ENCODE measurements at regions not wholly inside any gene's neighbourhood (a gene's known extent, or its start where the extent isn't known, plus 50 kb on each side); places are given as distances from the start of the nearest gene placed in this dataset.
"Not testable (repeated sequence)": the region's sequence is repeated elsewhere in the genome, so short reads cannot be mapped to it uniquely, and the experiment has no call there.

DNA sequence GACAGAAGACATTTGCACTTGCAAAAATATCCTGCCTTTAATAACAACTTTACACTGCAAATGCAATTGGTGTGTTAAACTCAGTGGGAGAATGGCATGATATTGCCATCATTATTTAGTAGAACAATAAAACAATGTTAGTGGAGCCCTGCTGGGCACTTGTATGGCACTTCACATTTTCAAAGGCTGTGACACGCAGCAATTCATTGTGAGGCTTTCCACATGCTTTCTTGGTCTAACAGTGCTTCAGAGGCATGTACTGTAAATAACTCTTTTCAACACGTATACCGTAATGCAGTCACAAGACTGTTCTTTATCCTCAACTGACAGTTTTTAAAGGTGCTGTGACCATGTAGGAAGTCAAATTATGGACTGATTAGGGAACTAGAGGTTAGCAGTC, 155.5 kb upstream of the EPB41L4A start:
- no peak for DNase-seq

DNA sequence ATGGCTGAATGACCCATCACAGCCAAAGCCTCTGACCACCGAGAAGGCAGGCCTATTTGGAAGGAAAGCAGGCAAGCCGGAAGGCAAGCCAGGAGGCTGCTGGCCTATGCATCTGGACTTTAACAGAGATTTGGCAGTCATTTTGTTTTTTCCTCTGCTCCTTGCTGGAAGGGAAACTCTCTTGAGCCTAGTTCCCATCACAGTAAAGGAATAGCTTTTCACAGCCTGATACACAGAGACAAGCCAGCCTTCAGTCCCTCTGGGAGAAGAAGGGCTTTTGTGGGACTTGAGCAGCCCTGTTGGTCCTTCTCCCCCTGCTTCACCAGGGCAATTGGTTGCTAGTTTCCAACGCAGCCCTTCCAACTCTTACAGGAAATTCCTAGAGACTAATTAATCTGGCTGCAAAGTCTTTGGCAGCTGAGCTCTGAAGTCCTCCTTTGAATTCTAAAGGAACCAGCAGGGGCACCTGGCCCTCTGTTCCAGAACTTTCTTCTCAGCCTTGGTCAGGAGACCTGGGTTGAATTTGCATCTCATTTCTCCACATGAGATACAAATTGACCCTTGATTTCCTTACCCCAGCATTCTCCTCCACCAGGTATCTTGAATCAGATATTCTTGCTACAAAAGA, 157.3 kb upstream of the EPB41L4A start:
- DNase-seq: no peak

DNA sequence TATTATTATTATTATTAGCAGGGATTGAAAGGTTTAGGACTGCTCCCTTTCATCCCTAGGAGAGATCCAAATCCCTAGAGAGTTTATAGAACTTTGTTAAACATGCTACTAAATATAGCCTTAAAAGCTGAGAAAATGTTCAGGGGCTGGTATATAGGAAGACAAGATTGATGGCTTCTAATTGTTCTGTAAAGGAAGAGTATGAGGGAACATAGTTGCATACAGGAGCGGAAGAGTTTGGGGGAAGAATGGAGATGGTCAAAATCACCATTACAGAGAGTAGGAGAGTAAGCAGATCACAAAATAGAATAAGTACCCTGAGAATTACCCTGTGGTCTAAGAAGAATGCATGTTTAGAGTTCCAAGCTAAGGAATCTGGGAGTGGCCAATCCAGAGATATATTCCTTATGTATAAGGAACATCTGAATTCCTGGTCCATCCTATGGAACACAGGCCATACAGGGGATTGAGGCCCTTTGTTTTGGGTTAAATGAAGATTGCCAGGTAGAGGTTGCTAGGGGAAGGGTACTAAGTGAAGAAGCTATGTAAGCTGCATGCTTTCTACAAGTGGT, 158.0 kb upstream of the APC start:
- no peak for DNase-seq

DNA sequence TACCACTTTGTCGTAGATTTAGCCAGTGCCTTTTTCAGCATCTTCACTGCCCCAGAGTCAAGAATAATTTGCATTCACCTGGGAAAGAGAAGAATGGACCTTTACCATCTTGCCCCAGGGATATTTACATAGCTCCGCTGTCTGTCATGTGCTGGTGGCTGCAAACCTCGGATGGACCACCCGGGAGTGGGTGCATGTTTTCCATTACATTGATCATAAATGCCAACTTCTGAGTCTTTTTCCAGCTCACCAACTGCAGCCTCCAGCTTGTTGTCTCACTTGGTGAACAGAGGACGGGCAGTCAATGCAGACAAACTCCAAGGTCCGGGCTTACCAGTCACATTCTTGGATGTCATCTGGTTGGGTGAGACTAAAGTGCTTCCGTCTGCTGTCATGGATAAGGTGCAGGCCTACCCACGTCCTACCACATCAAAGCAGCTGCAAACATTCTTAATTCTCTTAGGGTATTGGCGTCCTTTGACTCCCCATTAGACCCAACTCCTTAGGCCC, 155.8 kb upstream of the APC start:
- no peak for DNase-seq

DNA sequence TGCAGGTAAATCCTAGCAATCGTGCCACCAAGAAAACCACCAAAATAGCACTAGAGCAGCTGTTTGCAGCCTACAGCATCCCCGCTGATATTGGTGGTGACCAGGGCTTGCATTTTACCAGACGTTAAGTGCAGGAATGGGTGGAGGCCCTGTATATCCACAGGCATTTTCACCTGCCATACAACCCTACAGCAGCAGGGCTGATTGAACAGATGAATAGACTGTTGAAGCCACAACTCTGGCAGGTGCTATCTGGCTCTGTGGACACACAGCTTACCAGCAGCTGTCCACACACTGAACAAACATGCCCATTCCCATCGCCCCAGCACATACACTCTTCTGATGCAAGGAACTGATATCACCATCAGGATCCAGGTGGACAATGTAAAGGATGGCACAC, 154.5 kb upstream of the APC start:
- no peak for DNase-seq

DNA sequence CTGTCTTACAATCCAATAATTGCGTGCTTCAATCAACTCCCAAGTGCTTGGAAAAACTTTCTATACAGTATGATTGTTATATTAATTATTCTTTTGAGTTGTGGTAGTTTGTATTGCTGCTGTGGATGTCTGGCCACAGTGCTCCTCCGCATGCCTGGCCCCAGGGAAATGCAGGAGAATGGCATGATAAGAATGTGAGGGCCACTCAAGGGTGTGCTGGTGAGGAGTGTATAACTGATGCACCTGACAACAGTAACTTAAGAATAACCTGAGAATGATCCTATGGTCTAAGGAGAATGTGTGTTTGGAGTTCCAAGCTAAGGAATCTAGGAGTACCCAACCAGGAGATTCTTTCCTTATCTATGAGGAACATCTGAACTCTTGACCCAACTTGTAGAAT, 152.9 kb upstream of the APC start:
- DNase-seq: no peak

DNA sequence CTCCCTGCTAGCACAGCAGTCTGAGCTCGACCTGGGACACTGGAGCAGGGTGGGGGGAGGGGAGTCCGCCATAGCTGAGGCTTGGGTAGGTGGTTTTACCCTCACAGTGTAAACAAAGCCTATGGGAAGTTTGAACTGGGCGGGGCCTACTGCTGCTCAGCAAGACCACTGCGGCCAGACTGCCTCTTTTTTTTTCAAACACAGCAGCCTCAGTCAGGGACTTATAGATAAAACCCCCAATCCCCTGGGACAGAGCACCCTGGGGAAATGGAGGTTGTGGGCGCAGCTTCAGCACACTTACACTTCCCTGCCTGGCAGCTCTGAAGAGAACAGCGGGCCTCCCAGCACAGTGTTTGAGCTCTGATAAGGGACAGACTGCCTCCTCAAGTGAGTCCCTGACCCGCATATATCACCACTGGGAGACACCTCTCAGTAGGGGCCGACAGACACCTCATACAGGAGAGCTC, 151.1 kb upstream of the APC start:
- no peak for DNase-seq

DNA sequence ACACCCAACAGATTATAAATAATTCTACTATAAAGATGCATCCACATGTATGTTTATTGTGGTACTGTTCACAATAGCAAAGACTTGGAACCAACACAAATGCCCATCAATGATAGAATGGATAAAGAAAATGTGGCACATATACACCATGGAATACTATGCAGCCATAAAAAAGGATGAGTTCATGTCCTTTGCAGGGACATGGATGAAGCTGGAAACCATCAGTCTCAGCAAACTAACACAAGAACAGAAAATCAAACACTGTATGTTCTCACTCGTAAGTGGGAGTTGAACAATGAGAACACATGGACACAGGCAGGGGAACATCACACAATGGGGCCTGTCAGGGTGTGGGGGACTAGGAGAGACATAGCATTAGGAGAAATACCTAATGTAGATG, 146.8 kb upstream of the APC start:
- DNase-seq: not testable (repeated sequence)

DNA sequence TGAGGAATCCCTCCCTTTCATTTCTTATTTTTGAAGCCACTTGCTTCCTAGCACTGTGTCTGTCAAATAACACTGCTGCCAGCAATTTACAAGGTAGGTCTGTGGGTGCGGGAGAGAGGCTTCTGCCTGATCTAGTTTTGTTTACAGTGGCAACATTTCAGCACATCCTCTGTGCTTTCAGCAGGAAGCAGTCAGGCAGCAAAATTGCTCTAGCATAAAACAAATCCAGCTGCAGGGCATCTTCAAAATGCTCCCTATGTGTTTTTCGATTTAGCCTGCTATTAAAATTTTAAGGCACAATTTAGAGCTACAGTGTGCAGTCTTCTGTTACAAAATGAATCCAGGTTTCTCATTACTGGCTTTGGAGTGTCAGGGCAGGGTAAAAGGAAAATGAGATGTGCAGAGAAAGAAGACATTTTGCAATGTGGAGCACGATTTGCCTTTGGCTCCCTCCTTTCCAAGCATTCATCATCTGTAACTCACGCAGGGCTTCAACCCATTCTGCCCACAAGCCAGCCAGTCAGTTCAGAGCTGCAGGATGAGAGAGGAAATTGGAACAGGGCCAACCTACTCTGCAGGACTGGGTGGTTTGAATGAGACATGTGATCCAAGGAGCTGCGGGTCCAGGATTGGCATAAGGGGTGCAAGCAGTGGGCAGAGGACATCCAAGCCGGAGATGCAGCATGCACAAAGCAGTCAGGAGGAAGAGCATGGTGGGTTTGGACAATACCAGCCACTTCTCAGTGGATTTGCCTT, 143.4 kb upstream of the APC start:
- no peak for DNase-seq

DNA sequence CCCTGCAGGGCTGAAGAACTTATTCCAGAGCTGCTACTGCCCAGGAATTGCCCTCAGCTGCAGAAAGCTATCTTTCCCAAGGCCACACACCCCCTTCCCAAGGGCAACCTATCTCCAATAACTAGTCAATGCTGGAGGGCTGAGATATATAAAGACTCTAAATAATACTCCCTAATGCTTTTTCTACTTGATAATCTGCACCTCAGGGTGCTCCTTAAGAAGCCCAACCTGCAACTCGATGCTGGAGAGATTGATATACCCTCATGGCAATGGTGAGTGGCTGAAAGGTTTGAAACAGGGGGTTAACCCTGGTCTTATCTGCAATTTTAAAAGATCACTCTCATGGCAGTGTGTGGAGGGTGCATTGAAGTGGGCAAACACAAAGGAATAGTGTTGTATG, 142.7 kb upstream of the APC start:
- DNase-seq: no peak

DNA sequence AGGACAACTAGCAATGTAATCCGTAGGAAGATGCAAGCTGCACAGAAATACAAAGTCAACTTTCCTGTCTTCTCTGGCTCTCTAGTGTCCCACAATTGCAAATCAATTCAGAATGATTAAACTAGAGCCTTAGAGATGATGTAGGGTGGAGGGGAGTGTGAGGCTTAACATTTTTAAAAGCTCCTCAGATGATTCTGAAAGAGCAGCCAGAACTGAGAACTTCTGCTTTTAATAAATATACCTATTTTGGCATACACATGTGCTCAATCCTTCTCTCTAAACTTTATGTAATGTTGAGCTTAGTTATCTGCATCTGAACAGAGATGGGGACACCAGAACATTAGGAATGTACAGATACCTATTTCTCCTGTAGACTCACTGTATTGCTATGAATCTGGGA, 139.9 kb upstream of the APC start:
- no peak for DNase-seq

DNA sequence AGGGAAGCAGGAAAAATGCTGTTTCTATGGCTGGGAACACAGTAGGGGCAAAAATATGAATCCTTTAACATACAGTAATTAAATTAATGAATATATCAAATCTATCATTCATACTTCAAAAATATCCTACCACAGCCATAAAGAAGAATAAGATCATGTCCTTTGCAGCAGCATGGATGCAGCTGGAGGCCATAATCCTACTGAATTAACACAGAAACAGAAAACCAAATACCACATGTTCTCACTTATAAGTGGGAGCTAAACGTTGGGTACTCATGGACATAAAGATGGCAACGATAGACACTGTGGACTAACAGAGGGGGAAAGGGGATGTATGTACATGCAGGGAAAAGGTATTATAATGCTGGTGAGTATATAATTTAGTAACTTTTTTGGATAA, 137.2 kb upstream of the APC start:
- DNase-seq: not testable (repeated sequence)

DNA sequence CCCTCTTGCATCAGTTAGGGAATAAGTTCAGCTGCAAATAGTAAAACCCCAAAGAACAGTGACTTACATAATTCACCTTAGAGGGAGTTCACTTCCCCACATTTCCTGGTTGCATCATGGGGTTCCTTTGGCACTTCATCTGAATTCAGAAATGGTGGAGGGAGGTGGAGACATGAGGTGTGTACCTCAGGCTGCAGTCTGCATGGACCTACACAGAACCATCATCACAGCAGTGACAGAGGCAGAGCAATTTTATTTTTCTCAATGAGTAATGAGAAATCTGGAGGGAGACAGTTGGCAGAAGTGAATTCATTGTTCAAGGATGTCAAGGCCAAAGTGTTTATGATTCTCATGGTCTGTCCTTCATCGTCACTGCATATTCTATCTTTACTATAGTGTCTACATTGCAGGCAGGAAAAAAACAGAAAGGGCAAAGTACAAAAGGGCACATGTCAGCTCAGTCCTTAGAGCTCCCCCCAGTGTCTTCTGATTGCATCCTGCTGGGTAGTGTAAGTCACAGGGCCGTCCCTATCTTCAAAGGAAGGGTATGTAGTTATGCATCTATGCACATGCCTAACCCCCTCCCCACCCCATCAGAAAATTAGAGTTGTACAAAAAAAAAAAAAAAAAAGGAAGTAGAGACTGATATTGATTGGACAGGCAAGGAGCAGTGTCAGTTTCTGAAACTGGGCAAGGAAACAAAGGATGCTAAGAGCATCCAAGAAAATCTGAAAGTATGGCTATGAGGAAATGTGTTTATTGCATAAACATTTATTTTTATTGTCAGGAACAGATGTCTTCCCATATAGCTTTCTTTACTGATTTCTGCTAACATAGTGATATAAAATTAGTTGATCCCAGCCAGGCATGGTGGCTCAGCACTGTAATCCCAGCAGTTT, 132.7 kb upstream of the APC start:
- DNase-seq: peak; percentile 25

DNA sequence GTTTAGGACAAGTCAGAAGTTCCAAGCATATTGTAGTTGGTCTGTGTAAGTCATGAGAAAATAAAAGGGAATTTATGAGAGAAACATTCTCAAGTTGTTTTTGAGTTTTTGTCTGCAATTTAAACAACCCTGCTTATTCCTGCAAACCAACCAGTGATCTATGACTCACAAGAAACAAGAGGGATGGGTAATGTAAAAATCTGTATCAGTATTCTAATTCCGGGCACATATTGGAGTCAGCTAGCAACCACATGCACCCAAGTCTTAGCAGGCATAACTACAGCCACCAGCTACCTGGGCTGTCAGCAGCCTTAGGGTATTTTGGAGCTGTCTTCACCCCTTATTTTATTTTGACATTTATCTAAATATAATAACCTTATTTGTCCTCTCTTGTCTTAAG, 128.7 kb upstream of the APC start:
- DNase-seq: no peak

DNA sequence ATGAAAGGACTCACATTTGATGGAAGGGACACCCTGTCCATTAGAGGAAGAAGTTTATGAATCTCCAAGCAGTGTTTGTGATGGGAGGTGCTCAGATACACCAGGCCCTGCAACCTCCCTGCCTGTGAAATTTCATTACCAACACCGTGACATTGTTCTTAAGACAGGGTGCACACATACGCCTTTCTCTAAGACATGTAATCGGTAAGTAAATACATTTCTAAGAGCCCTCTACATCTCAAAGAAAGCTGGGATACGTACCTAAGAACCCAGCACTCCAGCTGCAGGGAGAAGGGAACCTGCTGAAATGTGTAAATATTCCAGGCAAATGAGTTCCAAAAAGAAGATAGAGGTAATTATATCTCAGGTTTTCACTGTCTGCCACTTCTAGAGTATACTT, 125.0 kb upstream of the APC start:
- DNase-seq: no peak

DNA sequence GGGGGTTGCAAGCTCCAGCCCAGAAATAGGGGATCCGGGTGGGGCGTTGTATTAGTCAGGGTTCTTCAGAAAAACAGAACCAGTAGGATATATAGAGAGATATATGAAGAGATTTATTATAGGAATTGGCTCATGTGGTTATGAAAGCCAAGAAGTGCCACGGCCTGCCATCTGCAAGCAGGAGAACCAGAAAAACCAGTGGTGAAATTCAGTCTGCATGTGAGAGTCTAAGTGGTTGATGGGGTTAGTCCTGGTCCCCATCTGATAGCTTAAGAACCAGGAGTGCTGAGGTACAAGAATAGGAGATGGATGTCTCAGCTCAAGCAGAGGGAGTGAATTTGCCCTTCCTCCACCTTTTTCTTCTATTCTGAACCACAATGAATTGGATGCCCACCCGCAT, 123.4 kb upstream of the APC start:
- DNase-seq: no peak

DNA sequence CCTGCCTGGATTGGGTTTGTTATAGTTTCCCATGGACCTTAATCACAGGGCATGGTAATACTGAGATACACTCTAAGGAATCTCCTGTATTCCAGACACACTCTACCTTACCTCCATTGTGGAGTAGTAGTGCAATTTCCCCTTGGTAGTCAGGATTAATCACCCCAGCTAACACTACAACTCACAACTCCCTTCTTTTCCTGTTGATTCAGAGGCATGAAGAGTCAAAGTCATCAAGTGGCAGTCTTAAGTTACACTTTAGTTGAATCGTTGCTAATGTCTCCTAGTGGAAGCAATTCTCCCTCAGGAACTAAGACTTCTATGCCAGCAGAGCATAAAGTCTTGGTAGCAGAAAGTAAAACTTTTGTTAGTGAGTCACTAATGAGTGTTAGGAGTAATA, 122.7 kb upstream of the APC start:
- no peak for DNase-seq

DNA sequence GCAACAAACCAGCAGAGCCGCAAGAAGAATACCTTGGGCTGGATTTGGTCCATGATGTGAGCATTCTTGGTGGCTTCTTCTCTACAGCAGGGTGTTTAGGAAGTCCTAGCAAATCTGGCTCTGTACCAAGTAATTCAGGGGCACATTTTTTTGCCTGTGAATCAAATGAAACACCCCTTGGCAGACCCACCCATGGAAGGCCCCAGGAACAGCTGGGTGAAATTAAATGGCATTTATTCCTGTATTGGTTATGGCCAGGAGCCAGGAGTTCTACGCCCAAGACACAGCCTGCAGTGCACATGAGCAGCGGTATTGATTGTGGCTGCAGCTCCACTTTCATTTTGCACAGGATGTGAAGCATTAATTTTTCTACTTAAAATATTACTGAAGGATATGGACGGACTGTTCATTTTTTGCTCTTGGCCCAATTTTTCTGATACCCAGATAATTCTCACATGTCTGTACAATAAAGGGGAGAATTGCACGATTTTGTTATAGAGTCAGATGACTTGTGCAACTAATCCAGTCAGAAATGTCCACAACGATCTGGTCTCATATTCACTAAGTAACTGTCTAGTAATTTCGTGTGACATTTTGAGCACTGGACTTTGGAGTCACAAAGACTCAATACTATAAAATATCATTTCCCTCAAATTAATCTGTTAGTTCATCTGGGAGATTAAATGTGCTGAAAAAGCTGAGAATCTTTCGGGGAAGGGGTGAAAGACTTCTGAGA, 120.7 kb upstream of the APC start:
- no peak for DNase-seq

DNA sequence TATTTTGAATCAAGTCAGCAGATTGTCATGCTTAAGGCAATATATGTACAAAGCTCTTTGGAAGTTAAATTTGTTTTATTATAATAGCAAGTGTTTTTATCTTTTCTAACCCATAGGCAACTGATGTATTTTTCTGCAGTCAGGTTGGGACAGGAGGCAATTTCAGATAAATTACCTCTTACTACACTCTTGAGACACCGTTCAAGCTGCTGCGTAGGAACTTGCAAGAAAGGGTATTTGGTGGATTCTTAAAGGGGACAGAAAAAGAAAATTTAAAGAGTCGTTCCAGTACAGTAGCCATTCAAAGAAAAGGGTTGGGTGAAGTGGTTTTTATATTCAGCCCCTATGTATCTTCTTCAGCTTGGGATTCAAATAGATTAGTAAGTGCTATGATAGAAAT, 112.4 kb upstream of the APC start:
- DNase-seq: no peak

DNA sequence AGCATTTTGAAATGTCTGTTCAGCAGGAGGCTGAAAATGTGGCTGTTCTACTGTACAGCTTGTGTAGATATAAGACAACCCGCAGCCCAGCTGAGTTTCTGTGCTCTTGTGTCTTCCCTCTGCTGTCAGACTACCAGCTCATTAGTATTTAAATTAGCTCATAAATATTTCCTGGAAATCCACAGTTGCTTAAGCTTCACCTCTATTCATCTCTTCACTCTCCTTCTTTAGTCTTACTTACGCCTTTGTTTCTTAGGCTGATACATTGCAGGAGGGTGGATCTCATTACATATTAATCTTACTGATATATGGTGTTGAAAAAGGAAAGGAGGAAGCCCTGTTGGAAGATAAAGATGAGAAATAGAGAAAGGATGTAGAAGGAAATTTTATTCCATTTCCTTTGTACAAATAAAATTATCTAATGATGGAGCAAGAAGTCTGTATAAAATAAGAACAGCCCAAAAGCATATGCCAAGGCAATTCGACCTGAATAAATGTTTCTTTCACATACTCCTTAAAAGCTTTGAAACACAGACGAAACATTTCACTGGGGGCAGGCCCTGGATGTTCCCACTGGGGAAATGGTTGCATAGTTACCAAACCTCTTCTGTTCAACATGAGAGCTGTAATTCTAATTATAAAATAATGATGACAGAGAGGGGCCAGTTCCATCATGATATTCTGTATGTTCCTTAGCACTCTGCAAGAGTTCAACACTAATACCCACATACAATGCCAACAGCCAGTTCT, 111.8 kb upstream of the APC start:
- no peak for DNase-seq

DNA sequence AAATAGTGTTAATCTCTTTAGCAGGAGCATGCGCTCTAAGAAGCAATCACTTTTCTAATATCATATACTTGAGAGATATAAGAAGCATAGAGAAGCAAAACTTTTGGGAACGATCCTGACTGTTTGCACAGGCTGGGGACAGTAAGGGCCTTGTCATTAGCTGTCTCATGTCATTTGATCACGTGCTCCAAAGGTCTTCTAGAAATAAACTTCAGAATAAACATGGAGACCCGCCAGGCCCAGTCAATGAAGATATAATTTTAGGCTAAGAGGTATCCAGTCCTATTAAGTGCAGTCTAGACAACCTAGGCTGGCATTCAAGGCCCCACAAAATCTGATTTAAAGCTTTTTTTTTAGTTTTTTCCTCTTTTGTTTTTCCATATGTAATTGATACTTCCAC, 111.0 kb upstream of the APC start:
- no peak for DNase-seq
